AG09309 (cell line): ENCODE measurements at regions not wholly inside any gene's neighbourhood (a gene's known extent, or its start where the extent isn't known, plus 50 kb on each side); places are given as distances from the start of the nearest gene placed in this dataset.

ENCODE experiments used
- DNase-seq: peaks from one replicate; pipeline ENCODE4 v3.0.0-alpha.2; 2010; ENCODE audit warnings: low read depth
- H3K4me3 ChIP-seq: 2 replicates; pipeline ENCODE4 v1.5.1; 2011; ENCODE audit warnings: mild to moderate bottlenecking, low read depth, low read length, moderate library complexity; ENCODE audit not compliant: control insufficient read depth
- CTCF ChIP-seq: IDR thresholded peaks from 2 replicates; pipeline ENCODE4 v1.5.1; 2011; ENCODE audit warnings: mild to moderate bottlenecking, low read depth, low read length, inconsistent platforms; ENCODE audit not compliant: insufficient read depth, control insufficient read depth; ENCODE audit errors: missing control alignments

GRCh38 chr16:7017006-7017662 is 315.5 kb upstream of the RBFOX1 start:
- DNase-seq: no peak
- TF ChIP-seq CTCF: no peak

GRCh38 chr16:7014756-7015155 is 317.9 kb upstream of the RBFOX1 start:
- no peak for DNase-seq
- TF ChIP-seq CTCF: no peak

More at GRCh38 chr16:7017006-7017662, 315.5 kb upstream of the RBFOX1 start:
- no peak overlapping the region for H3K4me3 ChIP-seq

GRCh38 chr16:7013990-7014389 is 318.7 kb upstream of the RBFOX1 start:
- no peak for DNase-seq

More at GRCh38 chr16:7014756-7015155, 317.9 kb upstream of the RBFOX1 start:
- no peak overlapping the region for H3K4me3 ChIP-seq

GRCh38 chr16:7004266-7004665 is 328.4 kb upstream of the RBFOX1 start:
- no peak for DNase-seq
- H3K4me3 ChIP-seq: no peak overlapping the region
- TF ChIP-seq CTCF: no peak

More at GRCh38 chr16:7013990-7014389, 318.7 kb upstream of the RBFOX1 start:
- TF ChIP-seq CTCF: no peak
- no peak overlapping the region for H3K4me3 ChIP-seq

GRCh38 chr16:6993544-6993943 is 339.1 kb upstream of the RBFOX1 start:
- TF ChIP-seq CTCF: no peak
- H3K4me3 ChIP-seq: no peak overlapping the region
- no peak for DNase-seq

GRCh38 chr16:6988846-6989245 is 343.8 kb upstream of the RBFOX1 start:
- no peak for TF ChIP-seq CTCF
- DNase-seq: no peak
- no peak overlapping the region for H3K4me3 ChIP-seq

GRCh38 chr16:6977916-6978315 is 354.7 kb upstream of the RBFOX1 start:
- H3K4me3 ChIP-seq: no peak overlapping the region
- no peak for TF ChIP-seq CTCF
- DNase-seq: no peak
